H1 (cell line): ENCODE measurements at regions not wholly inside any gene's neighbourhood (a gene's known extent, or its start where the extent isn't known, plus 50 kb on each side); places are given as distances from the start of the nearest gene placed in this dataset.

Experiments used
- HDAC2 ChIP-seq, 2 experiments: fragments of 300-600 bp in 1 of 2; sonication (generic) in 1 of 2; IDR thresholded peaks; 2 replicates each; pipeline ENCODE4 v1.6.1; 2011 to 2012; ENCODE audit warnings: low read depth in 2 of 2, low read length in 2 of 2, mild to moderate bottlenecking in 2 of 2, moderate library complexity in 2 of 2, borderline replicate concordance in 1 of 2, inconsistent platforms in 1 of 2
- HDAC6 ChIP-seq: IDR thresholded peaks from one replicate; pipeline ENCODE4 v1.7.1; 2012; ENCODE audit warnings: low read depth, mild to moderate bottlenecking, inconsistent platforms, low read length, moderate library complexity
- JUN ChIP-seq: IDR thresholded peaks from 2 replicates; pipeline ENCODE4 v1.6.1; 2011; ENCODE audit warnings: low read depth, mild to moderate bottlenecking, improper control_type of control experiment, low read length
- JUND ChIP-seq: IDR thresholded peaks from 2 replicates; pipeline ENCODE4 v1.6.1; 2011; ENCODE audit warnings: mild to moderate bottlenecking, improper control_type of control experiment, low read length
- KDM1A ChIP-seq: fragments of 200-600, 300-600 bp; sonication (generic); IDR thresholded peaks from 2 replicates; pipeline ENCODE4 v1.7.1; 2016; ENCODE audit warnings: mild to moderate bottlenecking, low read length, borderline replicate concordance
- NANOG ChIP-seq: IDR thresholded peaks from 2 replicates; pipeline ENCODE4 v1.6.1; 2011; ENCODE audit warnings: low read length, low read depth, mild to moderate bottlenecking, inconsistent platforms; ENCODE audit not compliant: insufficient read depth, poor library complexity, severe bottlenecking
- SIN3A ChIP-seq, 2 experiments: IDR thresholded peaks in 1 of 2; conservative IDR thresholded peaks in 1 of 2; 2 replicates each; pipeline ENCODE4 v1.6.1; 2011 to 2012; ENCODE audit warnings: low read length in 2 of 2, improper control_type of control experiment in 1 of 2, low read depth in 1 of 2, mild to moderate bottlenecking in 1 of 2
- SIRT6 ChIP-seq: IDR thresholded peaks from one replicate; pipeline ENCODE4 v1.7.1; 2012; ENCODE audit warnings: low read length, inconsistent platforms
- SRF ChIP-seq: IDR thresholded peaks from 2 replicates; pipeline ENCODE4 v1.6.1; 2011; ENCODE audit warnings: mild to moderate bottlenecking, low read depth, low read length, moderate library complexity
- YY1 ChIP-seq: IDR thresholded peaks from 2 replicates; pipeline ENCODE4 v1.6.1; 2011; ENCODE audit warnings: low read depth, mild to moderate bottlenecking, low read length
- TF ChIP-seq, protein P1 (sequence below): IDR thresholded peaks from 2 replicates; pipeline ENCODE4 v1.6.1; 2011; ENCODE audit warnings: low read length, improper control_type of control experiment
- TF ChIP-seq, protein P2 (sequence below), 3 experiments: IDR thresholded peaks; 1 replicate in 2 of 3; 2 replicates in 1 of 3; pipeline versions ENCODE4 v1.5.1 to v1.6.1; 2011; ENCODE audit warnings: low read length in 3 of 3, mild to moderate bottlenecking in 3 of 3, inconsistent platforms in 2 of 3, low read depth in 1 of 3, moderate library complexity in 1 of 3; ENCODE audit not compliant: insufficient read depth in 1 of 3; ENCODE audit errors: control extremely low read depth in 1 of 3

DNA sequence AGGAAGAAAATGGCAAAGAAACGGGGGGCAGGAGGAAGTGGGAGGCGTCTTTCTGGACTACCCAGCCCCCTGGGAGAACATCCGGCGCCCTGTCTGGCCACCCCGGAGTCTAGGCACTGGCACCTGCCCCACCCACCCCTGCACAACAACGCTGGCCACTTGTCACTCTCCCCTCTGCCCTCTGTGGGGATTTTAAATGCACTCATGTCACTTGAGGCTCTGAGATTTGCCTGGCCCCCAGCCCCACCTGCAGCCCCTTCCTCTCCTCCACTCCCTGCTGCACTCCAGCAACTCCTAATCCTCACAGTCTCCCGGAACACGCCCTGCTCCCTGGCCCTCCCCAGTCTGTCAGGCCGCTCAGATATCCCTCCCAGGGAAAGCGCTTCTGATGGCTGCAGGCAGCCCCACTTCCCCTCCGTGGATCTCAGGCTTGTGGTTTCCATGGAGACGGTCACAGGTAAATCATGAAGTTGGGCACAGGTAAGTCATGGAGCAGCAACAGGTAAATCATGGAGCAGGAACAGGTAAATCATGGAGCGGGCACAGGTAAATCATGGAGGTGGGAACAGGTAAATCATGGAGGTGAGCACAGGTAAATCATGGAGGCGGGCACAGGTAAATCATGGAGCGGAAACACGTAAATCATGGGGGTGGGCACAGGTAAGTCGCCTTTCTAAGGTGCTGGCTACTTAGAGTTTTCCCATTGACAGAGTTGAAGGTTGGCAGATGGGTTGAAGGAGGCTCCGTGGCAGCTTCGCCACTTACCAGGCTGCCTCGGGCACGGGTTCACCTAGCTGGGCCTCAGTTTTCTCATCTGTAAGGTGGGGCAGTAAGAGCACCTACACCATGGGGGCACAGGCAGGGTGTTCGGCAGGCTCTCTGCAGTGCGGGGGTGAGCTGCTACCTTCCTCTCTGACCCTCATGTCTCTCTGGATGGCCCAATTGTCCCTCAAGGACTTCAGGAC, 79.0 kb upstream of the SHISAL1 start (continued):
- TF ChIP-seq YY1, result peak; percentile 62; the same call in 1 of the 2 replicates
- 0 out of 4 replicates have a peak, but pooled peaks of 1 of the 2 experiments have one; percentile 29 for TF ChIP-seq SIN3A (conservative IDR thresholded peaks at IDR 0.05 in 1 of 2, IDR thresholded peaks at IDR 0.05 in 1 of 2; ENCODE audit: low read depth in 1 of 2, low read length in 2 of 2)
- TF ChIP-seq JUND, result 0 out of 2 replicates have a peak, but pooled peaks have one; percentile 13
- TF ChIP-seq, protein P1, sequence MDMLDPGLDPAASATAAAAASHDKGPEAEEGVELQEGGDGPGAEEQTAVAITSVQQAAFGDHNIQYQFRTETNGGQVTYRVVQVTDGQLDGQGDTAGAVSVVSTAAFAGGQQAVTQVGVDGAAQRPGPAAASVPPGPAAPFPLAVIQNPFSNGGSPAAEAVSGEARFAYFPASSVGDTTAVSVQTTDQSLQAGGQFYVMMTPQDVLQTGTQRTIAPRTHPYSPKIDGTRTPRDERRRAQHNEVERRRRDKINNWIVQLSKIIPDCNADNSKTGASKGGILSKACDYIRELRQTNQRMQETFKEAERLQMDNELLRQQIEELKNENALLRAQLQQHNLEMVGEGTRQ, result no peak
- TF ChIP-seq KDM1A, result peak; percentile 51; the same call in 1 of the 2 replicates
- no peak for TF ChIP-seq HDAC6
- TF ChIP-seq JUN, result 0 out of 2 replicates have a peak, but pooled peaks have one; percentile 16
- no peak for TF ChIP-seq SRF
- TF ChIP-seq HDAC2 (IDR thresholded peaks at IDR 0.05; ENCODE audit: borderline replicate concordance in 1 of 2, low read depth in 2 of 2, low read length in 2 of 2), result no peak
- TF ChIP-seq, protein P2, sequence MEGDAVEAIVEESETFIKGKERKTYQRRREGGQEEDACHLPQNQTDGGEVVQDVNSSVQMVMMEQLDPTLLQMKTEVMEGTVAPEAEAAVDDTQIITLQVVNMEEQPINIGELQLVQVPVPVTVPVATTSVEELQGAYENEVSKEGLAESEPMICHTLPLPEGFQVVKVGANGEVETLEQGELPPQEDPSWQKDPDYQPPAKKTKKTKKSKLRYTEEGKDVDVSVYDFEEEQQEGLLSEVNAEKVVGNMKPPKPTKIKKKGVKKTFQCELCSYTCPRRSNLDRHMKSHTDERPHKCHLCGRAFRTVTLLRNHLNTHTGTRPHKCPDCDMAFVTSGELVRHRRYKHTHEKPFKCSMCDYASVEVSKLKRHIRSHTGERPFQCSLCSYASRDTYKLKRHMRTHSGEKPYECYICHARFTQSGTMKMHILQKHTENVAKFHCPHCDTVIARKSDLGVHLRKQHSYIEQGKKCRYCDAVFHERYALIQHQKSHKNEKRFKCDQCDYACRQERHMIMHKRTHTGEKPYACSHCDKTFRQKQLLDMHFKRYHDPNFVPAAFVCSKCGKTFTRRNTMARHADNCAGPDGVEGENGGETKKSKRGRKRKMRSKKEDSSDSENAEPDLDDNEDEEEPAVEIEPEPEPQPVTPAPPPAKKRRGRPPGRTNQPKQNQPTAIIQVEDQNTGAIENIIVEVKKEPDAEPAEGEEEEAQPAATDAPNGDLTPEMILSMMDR (IDR thresholded peaks at IDR 0.05; ENCODE audit: control extremely low read depth in 1 of 3, insufficient read depth in 1 of 3, low read depth in 1 of 3, low read length in 3 of 3), result no peak
- no peak for TF ChIP-seq NANOG
- TF ChIP-seq SIRT6, result no peak
